Testis (tissue), 2 donors: ENCODE measurements at regions not wholly inside any gene's neighbourhood (a gene's known extent, or its start where the extent isn't known, plus 50 kb on each side); places are given as distances from the start of the nearest gene placed in this dataset.

Experiments used
- POLR2A ChIP-seq: fragments of 450-650 bp; IDR thresholded peaks from one replicate; pipeline ENCODE4 v1.6.1; 2017; ENCODE audit warnings: antibody characterized with exemption, mild to moderate bottlenecking, moderate library complexity
- TF ChIP-seq, protein P1 (sequence below), 3 experiments: fragments of 450-650 bp in 2 of 3; fragments of 200-600 bp in 1 of 3; sonication (generic) in 1 of 3; IDR thresholded peaks; one replicate each; pipeline ENCODE4 v1.5.1; 2016 to 2019; ENCODE audit warnings: antibody characterized with exemption in 3 of 3, mild to moderate bottlenecking in 2 of 3, moderate library complexity in 1 of 3

GRCh38 chr4:96675416-96675815 lies 835.5 kb downstream of the PDHA2 start:
- TF ChIP-seq, protein P1, sequence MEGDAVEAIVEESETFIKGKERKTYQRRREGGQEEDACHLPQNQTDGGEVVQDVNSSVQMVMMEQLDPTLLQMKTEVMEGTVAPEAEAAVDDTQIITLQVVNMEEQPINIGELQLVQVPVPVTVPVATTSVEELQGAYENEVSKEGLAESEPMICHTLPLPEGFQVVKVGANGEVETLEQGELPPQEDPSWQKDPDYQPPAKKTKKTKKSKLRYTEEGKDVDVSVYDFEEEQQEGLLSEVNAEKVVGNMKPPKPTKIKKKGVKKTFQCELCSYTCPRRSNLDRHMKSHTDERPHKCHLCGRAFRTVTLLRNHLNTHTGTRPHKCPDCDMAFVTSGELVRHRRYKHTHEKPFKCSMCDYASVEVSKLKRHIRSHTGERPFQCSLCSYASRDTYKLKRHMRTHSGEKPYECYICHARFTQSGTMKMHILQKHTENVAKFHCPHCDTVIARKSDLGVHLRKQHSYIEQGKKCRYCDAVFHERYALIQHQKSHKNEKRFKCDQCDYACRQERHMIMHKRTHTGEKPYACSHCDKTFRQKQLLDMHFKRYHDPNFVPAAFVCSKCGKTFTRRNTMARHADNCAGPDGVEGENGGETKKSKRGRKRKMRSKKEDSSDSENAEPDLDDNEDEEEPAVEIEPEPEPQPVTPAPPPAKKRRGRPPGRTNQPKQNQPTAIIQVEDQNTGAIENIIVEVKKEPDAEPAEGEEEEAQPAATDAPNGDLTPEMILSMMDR (IDR thresholded peaks at IDR 0.05): no peak
- no peak for TF ChIP-seq POLR2A
